Islet precursor cell (in vitro differentiated cells): ENCODE measurements at regions not wholly inside any gene's neighbourhood (a gene's known extent, or its start where the extent isn't known, plus 50 kb on each side); places are given as distances from the start of the nearest gene placed in this dataset.

Source experiments
- DNase-seq: peaks from one replicate; pipeline ENCODE4 v3.0.0-alpha.2; 2018

DNA sequence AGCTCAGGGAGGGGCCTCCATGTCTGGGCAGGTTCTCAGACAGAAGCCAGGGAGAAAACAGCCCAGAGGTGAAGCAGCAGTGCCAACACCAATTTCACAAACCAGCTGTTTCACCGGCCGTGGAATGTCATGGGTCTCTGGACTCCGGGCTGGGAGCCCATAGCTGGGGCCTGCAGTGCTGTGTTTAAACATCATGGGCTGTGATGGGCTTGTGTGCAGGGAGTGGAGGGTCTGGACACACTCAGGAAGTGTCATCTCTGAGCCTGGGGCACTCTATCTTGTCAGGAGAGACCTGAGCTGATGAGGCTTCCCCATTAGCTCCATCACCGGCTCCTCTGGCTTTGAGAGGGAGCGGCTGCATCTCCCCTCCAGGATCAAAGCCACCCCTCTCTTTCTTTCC is 173.6 kb upstream of the IGSF21 start:
- peak; percentile 93 for DNase-seq

DNA sequence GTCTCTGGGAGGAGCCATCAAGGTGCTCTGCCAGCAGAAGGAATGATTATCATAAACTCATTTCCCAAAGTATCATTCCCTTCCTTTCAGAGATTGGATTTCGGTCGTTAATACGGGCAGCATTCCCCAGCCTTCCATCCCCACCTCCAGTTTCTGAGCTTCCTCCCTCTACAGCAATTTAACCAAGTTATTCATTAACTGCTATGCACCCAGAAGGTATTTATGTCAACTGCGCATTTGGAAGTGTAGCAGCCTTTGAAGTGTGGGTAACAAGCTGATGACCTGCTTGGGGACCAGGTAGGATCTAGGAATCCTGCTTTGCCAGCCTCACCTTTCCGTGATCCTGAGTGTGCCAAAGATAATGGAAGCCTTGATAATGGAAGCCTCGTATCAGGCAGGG is 172.4 kb upstream of the IGSF21 start:
- DNase-seq = no peak

DNA sequence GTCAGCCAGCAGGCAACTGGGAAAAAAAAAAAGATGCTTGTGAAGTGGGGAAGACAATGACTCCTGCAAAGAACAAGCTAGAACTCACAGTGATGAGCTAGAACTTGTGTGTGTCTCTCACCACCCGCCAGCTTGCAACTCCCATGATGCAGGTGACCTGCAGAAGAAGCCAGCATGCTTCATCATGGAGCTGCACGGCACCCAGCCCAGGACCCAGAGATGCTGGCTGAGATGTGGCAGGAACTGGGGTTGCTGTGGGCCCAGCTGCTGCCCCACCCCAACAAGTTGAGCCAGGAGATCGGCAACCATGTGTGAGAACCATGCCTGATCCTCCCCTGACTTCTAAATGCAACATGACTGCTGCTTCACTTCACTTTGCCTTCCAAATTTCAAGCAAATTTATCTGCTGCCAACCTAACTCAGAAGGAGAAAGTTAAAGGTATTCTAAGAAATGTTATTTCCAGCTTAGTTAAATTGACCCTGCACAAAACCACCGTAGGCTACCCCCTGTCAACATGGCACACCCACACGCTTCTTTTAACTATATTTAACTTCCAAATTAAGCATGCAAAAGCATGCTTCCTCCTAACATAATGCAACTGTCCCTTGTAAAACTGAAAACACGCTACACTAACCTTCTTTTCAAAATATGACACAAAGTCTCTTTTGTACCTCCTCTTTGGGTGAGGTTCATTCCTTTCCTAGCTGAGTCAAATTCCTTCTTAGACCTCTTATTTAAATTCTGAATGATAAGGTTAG is 166.0 kb upstream of the IGSF21 start:
- no peak for DNase-seq

DNA sequence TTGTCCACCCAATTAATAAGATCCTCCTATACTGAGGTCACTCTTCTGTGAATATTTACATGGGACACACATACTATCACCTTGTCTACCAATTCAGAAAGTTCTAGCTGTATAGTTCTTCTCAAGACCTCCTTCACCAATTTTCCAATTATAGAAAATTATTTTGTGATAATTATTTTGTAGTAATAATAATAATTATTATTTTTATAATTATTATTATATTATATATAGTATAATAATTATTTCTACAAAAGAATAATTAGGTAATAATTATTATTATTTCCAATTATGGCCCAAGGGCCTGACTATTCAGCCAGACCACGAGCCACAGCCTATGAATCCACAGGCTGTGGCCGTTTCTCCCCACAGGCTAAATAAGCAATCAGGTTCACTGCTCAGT is 164.1 kb upstream of the IGSF21 start:
- no peak for DNase-seq

DNA sequence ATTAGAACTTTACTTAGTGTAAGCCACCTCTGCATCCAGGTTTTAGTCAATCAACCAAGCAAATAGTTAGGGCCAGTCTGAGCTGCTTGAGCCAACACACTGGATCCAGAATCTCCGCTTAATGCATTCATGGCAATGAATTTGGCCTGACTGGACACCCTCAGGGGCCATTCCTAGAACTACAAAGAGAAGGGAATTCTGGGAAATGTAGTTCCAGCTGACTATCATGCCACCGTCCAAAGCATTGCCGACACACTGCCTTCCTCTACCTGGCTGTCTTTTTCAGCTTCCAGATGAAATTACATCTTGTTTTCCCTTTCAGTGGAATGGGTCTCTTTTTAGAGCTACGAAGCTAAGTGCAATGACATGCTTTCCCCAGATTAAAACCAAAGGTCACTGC is 163.0 kb upstream of the IGSF21 start:
- DNase-seq = no peak

DNA sequence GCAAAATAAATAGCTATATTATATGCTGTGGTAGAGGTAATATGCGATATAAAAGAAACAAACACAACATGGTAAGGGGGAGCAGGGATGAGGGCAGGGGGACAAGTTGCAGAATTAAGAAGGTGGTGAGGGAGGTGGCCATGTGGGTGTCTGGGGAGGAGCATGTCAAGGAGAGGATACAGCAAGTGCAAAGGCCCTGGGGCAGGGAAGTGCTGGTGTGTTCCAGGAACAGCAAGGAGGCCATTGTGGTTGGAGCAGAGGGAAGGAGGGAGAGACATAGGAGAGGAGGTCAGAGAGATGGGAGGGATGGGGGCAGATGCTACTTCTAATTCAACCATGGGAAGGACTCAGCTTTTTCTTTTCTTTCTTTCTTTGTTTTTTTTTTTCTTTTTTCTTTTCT is 161.2 kb upstream of the IGSF21 start:
- no peak for DNase-seq

DNA sequence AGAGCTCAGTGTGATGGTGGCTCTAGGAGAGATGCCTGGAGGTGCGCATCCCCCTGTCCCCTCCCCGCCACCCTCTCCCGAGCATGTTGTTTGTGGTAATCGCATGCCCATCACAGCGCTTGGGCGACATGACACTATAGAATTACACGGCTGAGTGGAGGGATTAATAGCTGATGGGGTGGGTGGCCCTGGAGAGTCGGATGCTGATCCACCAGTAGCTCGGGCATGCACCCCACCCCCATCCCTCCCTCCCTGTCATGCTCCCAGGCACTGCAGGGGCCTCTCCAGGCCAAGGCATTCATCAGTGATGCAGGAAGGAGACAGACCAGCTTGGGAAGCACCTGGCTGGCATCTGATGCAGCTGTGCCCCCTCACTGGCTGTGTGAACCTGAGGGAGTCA is 159.0 kb upstream of the IGSF21 start:
- DNase-seq = no peak

DNA sequence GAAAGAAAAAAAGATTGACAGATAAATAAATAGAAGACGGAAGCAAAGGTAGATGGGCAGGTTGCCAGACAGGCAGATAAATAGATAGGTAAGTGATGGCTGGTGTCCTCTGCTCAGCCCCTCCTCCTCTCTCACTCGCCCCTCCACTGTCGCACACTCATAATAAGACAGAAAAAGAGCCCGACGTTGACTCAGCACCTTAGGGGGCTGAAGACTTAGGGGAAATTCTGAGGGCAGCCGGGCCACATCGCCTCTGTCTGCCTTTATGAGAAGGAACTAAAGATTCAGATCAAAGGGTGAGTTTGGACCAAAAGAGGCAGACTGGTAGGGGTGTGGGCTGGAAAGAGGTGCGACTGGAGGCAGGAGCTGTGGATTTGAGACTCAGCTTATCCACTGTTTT is 158.1 kb upstream of the IGSF21 start:
- DNase-seq = no peak

DNA sequence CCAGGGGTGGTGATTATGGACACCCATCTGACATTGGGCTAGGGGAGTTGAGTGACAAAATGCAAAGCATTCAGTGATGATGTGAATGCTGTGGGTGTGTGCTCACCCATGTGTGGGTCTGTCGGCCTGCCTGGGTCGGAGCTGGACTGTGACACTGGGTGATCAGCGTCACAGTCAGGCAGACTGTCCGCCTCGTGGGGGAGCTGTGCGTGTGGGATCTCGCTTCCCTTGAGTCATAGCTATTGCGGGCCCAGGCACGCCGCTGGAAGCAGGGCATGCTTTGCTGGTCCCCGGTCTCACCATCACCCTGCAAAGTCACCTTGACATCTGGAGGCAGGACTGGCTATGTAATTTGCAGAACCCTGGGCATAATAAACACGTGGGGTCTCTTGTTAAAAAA is 156.9 kb upstream of the IGSF21 start:
- no peak for DNase-seq

DNA sequence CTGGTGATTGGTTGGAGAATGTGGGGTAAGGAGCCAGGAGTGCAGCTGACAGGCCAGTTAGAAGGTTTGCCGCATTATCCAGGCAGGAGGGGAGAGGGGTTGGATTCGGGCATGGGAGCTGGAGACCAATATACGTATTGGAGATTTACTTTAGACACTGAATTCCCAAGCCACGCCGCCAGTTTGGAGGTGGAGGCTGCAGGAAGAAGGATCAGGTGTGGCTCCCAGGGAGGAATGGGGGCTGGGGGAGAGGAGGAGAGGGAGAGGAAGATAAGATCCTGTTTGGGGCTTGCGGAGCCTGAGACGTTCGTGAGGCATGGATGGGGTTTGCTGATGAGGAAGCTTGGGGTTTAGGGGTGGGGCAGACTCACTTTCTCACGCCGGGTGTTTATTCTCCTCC is 155.1 kb upstream of the IGSF21 start:
- no peak for DNase-seq

DNA sequence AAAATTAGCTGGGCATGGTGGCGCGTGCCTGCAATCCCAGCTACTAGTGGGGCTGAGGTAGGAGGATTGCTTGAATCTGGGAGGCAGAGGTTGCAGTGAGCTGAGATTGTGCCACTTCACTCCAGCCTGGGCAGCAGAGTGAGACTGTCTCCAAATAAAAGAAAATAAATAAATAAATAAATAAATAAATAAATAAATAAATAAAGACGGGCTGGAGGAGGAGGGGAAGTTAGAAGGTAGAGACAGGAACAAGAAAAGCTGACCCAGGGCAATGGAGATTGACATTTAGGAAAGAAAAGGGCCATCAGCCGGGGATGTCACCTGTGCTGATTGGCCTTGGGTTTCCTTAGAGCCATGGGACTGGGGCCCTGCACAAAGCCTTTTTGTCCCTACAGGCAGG is 153.7 kb upstream of the IGSF21 start:
- DNase-seq = no peak

DNA sequence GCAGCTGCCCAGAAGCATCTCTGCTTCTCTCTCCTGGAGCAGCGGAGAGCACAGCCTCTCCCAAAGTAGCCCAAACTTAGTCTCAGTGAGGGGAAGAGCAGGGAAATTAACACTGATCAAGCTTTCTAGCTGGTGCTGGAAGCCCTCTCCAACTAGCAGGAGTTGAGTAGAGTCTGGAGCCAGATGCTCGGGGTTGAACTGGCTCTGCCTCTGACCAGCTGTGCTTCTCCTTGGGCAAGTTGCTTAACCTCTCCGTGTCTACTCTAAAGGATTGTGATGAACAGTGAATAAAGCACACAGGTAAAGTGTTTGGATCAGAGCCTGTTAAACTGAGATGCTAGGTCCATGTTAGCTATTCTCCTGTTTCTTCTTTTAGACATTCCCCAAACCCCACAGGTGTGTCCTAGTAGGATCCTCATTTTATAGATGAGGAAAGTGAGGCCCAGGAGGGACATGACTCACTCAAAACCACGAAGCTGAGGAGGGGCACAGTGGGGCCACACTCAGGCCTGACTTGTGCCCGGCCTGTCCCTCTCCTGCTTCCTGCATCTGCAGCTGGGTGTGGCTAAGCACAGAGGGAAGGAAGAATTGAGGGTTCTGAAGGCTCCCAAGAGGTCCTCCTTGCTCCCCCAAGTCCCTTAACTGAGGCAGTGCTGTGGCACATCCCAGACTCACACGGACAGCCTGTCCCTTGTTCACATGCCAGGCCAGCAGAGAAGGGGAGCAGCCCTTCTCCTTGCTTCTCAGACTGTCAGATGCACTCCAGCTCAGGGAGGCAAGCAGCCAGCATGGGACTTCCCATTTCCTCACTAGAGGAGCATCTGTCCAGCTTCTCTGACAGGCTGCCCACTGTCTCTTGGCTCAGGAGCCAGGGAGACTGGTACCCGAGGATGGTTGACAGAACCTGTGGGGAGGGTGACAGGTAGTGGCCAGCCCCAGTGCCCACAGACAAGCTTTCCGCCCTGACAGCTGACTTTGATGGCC is 152.0 kb upstream of the IGSF21 start:
- peak; percentile 64 for DNase-seq

DNA sequence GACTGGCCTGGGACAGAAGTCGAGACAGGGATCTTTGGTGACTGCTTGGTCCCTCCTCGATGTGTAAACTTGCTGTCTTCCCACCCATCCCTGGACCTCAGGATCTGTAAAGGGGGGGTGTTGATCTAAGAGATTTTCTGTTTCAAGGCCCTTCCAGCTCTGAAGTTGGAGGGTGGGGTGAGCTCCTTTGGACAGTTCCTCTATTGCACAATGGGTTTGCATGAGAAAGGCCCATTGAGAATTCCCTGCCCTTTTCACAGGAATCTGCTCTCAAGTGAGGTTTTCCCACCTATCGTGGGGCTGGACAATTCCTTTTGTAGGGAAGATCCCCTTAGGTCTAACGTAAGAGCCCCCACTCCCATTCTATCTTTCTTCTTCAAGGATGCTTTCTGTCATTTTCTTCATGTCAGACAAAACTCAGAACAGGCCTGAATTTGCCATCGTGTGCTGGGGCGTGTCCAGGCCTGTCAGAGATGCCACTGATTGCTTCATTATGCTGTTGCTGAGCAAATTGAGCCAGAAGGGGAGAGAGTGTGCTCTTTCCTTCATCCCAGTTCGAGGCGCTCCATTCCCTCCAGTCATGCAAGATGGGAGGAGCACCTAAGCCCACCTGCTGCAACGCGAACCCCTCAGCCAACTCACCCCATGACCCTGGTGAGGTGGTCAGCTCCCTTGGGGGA is 149.9 kb upstream of the IGSF21 start:
- DNase-seq = no peak

DNA sequence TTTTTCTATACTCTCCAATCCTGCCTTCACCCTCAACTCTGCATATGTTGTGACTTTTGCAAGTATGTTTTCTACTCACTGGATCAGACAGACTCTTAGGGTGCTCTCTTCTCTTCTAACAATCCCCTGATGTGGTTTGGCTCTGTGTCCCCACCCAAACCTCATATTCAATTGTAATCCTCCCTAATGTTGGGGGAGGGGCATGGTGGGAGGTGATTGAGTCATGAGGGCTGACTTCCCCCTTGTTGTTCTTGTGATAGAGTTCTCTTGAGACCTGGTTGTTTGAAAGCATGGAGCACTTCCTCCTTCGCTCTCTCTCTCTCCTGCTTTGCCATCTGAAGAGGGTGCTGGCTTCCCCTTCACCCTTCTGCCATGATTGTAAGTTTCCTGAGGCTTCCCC is 148.9 kb upstream of the IGSF21 start:
- no peak for DNase-seq

DNA sequence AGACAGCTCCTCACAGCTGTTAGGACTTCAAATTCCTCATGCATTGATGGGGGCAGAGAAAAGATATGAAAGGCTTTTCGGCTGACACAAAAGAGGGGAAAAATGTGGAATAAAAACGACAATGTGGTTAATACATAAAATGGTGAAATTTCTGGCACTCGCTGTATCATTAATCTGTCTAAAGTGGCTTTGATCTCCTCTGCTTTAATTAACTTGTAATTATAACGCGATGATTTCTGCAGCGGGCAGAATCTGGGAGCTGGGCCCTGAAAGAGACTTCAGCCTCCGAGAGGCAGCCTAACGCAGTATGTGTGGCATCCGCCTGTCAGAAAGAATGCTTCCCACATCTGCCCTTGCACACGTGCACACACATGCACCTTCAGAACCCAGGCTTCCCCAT is 144.1 kb upstream of the IGSF21 start:
- DNase-seq = no peak

DNA sequence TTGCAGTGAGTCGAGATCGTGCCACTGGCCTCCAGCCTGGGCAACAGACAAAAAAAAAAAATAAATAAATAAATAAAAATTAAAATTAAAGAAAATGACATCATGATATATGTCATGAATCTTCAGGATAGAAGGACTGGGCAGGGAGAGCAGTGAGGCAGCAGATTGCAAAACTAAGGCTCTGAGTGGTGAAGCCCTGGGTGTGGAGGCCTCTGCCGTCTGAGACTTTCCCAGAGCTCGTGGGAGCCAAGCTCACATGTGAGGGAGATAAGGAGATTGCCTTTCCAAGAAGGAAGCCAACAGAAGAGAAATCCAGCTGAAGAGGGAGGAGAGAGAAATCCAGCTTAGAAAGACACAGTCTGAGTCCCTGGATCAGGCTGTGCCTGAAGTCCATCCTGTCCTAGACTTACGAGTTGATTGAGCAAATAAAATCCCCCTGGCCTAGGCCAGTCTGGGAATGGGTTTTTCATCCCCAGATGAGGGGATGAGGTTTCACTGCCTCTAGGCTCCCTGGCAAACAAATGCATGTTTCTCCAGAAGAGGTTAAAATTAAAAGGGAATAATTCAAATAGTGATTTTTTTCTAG is 142.0 kb upstream of the IGSF21 start:
- DNase-seq = no peak

DNA sequence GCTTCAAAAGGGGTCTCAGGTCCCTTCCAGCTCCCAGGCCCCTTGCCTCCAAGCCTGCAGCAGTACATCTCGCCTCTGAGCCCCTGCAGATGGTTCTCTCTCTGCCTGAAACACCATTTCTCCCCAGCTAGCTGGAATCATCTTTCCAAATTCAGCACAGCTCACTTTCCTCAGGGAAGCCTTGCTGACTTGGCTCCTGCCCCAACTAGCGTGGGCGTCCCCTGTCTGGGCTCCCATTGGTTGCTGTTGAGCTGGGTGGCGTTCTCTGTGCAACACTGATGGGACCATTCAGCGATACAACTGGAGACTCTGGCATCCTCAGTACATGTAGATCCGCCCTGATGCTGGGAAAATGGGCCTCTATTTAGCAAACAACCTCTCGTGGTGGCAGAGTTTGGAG is 141.3 kb upstream of the IGSF21 start:
- no peak for DNase-seq

DNA sequence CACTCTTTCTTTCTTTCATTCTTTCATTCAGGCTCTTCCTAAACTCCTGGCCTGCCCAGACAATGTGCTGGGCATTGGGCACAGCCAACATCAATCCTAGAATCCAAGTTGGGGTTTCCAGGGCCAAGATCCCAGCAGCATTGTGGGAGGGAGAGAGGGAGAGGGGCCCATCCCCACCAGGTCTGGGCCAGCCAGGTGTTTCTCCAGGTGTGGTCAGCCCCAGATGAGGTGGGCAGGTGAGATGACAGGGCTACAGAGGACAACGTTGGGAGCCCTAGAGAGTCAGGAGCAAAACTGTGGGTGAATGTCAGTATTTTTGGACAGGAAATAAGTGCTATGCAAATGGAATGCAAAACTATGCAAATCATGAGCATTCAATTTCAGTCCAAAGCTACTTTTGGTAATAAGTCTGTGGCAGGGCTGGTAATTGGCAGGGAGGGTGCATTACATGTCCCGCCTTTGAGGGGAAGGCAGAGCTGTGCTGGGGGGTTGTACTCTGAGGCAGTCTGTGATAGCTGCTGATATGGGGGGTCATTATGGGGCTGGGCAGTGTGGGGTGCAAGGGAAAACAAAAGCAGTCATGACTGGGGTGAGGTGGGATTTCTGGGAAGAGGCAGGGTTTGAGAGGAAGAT is 139.9 kb upstream of the IGSF21 start:
- no peak for DNase-seq

DNA sequence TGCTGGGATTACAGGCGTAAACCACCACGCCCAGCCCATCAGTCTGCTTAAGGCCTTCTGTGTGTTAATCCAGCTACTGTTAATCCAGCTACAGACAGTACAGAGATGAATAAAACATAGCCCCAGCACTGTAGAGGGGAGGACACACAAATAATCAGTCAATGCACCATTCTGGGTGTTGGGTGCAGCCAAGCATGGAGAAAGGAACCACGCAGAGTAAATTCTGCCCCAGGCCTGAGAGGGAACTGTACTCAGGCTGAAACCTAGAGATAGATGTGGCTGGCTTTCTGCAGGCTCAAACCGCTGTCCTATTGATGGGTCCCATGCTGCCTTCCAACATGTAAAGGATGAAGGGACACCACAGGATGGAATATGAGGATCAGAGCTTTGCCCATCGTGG is 136.8 kb upstream of the IGSF21 start:
- DNase-seq = no peak

DNA sequence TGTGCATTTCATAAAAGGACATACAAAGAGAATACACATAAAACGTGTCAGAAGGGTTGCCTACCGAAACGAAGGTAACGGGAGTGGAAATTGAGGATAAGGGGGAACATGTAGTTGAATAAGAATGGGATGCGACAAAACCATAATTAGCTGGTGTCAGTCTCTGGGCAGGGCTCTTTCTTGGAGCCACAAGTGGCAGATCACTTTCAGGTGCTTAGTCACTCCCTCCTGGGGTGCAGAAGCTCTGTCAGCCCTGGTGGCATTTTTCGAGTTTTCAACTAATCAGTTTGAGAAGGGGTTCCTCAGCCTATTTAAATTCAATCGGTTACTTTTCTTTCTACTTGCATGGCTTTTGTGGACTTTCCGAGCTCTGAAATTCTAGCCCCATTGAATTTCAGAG is 133.9 kb upstream of the IGSF21 start:
- DNase-seq = no peak

DNA sequence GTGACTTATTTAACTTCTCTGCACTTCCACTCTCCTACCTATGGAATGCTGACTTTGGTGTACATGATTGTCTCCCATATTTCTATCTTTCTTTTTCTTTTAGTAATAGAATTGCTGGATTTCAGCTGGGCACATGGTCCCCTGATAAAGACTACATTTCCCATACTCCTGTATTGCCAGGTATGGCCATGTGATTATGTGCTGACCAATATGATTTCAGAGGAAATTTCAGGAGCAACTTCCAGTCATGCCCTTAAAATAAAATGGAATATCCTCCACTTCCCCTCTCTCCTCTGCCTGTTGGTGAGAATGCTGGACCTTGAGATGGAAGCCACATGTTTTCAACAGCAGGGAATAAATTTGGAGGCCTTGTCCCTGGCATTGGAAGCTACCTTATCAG is 130.7 kb upstream of the IGSF21 start:
- DNase-seq = no peak

DNA sequence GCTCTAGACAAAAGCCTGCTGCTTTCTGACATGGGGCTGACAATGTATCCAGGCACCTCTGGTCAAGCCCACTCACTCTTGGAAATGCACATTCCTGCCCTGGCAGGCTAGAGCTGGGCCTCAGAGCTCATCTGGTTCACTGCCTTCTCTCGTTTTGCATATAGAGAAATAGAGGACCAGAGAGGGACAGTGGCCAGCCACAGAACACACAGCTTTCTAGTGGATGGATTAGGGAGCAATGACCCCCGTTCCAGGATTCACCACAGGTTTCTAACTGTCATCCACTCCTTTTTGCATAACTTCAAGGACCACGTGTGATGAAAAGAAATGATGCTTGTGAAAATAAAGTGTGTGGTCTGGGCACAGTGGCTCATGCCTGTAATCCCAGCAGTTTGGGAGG is 129.6 kb upstream of the IGSF21 start:
- DNase-seq = no peak

DNA sequence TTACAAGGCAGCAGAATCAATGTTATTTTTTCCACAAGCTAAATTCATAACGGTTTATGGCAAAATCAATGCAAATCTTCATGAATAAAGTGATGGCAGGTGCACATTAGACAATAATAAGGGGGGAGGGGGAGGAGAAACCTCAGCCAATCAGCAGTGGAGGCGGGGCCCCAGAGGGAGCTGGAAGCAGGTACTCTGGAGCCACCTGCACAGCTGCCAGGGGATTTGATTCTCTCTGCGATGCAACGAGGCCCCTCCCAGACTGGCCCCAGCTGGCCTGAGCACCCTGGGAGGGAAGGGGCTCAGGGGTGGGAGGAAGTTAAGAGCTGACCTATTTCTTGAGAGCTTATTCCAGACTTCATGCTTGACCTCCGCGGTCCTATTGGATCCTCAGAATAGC is 127.8 kb upstream of the IGSF21 start:
- DNase-seq = no peak
